ENCODE measurements at regions not wholly inside any gene's neighbourhood (a gene's known extent, or its start where the extent isn't known, plus 50 kb on each side); places are given as distances from the start of the nearest gene placed in this dataset.

GRCh38 chr2:18105929-18106328 lies 227.5 kb downstream of the KCNS3 start:
- H3K27ac ChIP-seq: no peak overlapping the region
- H3K4me1 ChIP-seq: no peaks in the 10 kb centered on the region
- H3K36me3 ChIP-seq: no peaks in the 10 kb centered on the region
- H3K27me3 ChIP-seq: no peaks in the 10 kb centered on the region
- no peak overlapping the region for H3K4me3 ChIP-seq
- intact Hi-C loops (cut with DNase I; ENCODE audit: low total_unique reads): no loop called here
- no peak for DNase-seq
- H3K9me3 ChIP-seq: no peaks in the 10 kb centered on the region
- TF ChIP-seq CTCF (IDR thresholded peaks at IDR 0.05): no peak
- TF ChIP-seq POLR2A (IDR thresholded peaks at IDR 0.05): no peak

DNA sequence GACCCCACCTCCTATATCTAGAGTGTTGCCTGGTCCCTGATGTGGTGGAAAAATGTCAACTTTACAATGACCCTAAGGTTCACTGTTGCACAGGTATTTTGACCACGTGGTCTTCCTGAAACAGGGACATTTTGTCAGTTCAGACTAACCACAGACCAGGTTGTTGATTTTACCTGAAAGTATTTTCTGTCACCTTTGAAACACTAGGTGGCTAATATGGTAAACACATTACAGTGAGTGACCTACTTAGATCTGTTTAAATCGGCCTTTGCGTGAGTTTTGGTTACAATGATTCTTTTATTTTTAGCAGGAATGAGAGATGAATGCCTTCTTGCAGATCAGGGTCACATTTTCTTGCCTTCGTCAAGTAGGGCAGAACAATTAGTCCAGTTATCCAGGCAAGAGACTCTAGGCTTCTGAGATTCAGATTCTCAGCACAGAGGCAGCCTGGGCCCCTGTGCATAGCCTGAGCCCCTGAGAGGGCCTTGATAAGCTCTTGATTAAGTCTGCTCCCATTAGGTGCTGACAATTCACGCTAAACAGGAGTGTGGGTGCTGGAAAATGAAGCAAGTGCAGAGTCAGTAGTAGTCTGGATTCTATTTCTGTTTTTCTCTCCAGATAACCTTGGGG lies 226.2 kb downstream of the KCNS3 start:
- H3K4me1 ChIP-seq: no peaks in the 10 kb centered on the region
- H3K4me3 ChIP-seq: no peak overlapping the region
- no peaks in the 10 kb centered on the region for H3K9me3 ChIP-seq
- no peak overlapping the region for H3K27ac ChIP-seq
- intact Hi-C loops (cut with DNase I; ENCODE audit: low total_unique reads): no loop called here
- H3K27me3 ChIP-seq: no peaks in the 10 kb centered on the region
- TF ChIP-seq CTCF (IDR thresholded peaks at IDR 0.05) (no peak), POLR2A (IDR thresholded peaks at IDR 0.05) (no peak)
- DNase-seq: no peak
- no peaks in the 10 kb centered on the region for H3K36me3 ChIP-seq

DNA sequence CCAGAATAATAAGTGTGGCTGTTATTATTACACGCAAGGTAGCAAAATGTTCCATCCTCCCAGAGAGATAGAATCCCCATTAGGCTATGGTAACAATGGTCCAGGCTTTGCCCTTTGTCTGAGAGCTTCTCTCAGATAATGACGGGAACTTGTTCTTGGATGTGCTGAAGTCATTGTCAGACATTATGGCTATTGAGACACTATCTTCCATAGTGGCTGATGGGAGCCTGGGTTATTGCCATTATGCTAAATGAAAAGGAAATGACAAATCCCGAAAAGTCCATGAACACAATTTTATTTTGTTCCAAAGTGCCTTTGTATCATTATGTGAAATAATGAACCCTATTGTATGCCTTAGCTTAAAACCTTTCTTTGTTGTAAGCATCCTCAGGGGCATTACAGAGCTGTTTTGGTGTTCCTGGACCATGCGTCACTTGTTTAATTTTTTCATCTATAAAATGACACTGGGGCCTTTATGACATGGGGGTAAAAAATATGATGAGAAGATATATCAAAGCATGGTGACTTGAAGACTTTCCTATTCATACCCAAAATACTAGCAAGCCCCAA lies 218.5 kb downstream of the KCNS3 start:
- intact Hi-C loops (cut with DNase I; ENCODE audit: low total_unique reads): no loop called here

DNA sequence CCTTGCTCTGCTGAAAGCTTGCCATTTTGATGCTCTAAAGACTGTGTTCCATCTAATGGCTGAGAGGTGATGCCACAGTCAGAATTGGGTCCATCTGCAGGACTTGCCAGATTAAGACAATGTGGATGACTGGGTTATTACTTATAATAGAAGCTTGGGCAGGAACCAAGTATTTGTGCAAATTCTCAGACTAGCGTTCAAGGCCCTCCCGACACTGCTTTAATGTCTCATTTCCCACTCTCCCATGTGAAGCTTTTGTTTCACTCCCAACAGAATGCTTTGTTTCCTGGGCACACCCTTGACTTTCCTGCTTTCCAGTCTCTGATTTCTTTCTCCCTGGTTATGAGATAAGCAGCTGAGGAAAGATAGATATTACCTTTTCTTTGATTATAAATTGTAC lies 215.8 kb downstream of the KCNS3 start:
- Histone ChIP-seq H3K9me3 (no peaks in the 10 kb centered on the region), H3K27ac (no peak overlapping the region), H3K4me3 (no peak overlapping the region), H3K36me3 (no peaks in the 10 kb centered on the region), H3K4me1 (no peaks in the 10 kb centered on the region), H3K27me3 (no peaks in the 10 kb centered on the region)
- intact Hi-C loops (cut with DNase I; ENCODE audit: low total_unique reads): no loop called here
- no peak for TF ChIP-seq CTCF (IDR thresholded peaks at IDR 0.05)
- TF ChIP-seq POLR2A (IDR thresholded peaks at IDR 0.05): no peak
- DNase-seq: no peak

More for the DNA sequence above, 218.5 kb downstream of the KCNS3 start:
- Histone ChIP-seq H3K4me1 (no peaks in the 10 kb centered on the region), H3K4me3 (no peak overlapping the region), H3K36me3 (no peaks in the 10 kb centered on the region), H3K27ac (no peak overlapping the region), H3K9me3 (no peaks in the 10 kb centered on the region), H3K27me3 (no peaks in the 10 kb centered on the region)
- TF ChIP-seq CTCF (IDR thresholded peaks at IDR 0.05) (no peak), POLR2A (IDR thresholded peaks at IDR 0.05) (no peak)
- no peak for DNase-seq

- Histone ChIP-seq H3K4me3 (no peak overlapping the region), H3K36me3 (no peaks in the 10 kb centered on the region), H3K9me3 (no peaks in the 10 kb centered on the region), H3K4me1 (no peaks in the 10 kb centered on the region), H3K27ac (no peak overlapping the region), H3K27me3 (no peaks in the 10 kb centered on the region)
- no peak for DNase-seq
- TF ChIP-seq CTCF (IDR thresholded peaks at IDR 0.05): no peak
- no peak for TF ChIP-seq POLR2A (IDR thresholded peaks at IDR 0.05)
- intact Hi-C loops (cut with DNase I; ENCODE audit: low total_unique reads): no loop called here
Measured at GRCh38 chr2:18093196-18093595, 214.7 kb downstream of the KCNS3 start.
